Superior temporal gyrus (tissue), 1 donor: ENCODE measurements at regions not wholly inside any gene's neighbourhood (a gene's known extent, or its start where the extent isn't known, plus 50 kb on each side); places are given as distances from the start of the nearest gene placed in this dataset.

Experiments
- DNase-seq: peaks from one replicate; pipeline ENCODE4 v3.0.0-alpha.2; 2016; ENCODE audit errors: extremely low spot score

- DNase-seq, result no peak
Observed at GRCh38 chr11:13220148-13220547, 57.4 kb upstream of the BMAL1 start.

- DNase-seq, result no peak
Observed at GRCh38 chr11:13221722-13222121, 55.9 kb upstream of the BMAL1 start.

GRCh38 chr11:13222285-13222684 lies 55.3 kb upstream of the BMAL1 start:
- no peak for DNase-seq

GRCh38 chr11:13223112-13223511 lies 54.5 kb upstream of the BMAL1 start:
- no peak for DNase-seq

- no peak for DNase-seq
Observed at GRCh38 chr11:13224324-13224723, 53.3 kb upstream of the BMAL1 start.

GRCh38 chr11:13225038-13226001 lies 52.3 kb upstream of the BMAL1 start:
- no peak for DNase-seq

GRCh38 chr11:13227676-13228255 lies 49.8 kb upstream of the BMAL1 start:
- DNase-seq, result no peak
